ENCODE measurements at regions not wholly inside any gene's neighbourhood (a gene's known extent, or its start where the extent isn't known, plus 50 kb on each side); places are given as distances from the start of the nearest gene placed in this dataset.

DNA sequence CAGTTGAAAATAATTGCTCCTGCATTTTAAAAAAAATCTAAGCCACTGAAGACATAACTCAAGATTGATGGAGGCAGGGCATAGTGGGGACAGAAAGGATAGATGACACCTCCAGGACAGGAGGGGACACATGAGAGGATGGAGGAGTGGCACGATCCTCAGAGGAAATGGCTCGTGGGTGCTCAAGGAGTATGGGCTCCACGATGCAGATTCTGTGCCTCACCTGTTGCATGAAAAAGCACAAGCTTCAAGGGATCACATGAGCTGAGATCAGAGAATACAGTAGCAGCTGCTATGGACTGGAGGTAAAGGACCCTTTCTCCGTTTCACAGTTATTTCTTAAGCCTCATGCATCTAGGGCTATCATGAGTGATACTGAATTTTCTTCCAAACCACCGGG is 69.7 kb upstream of the KL start:
- no peak for DNase-seq (ENCODE audit: low spot score)
- Mint-ChIP-seq H3K27ac (ENCODE audit: unreplicated experiment) (no peak overlapping the region), H3K36me3 (ENCODE audit: low read depth) (peaks cover 8% of the 10 kb centered on the region), H3K9me3 (ENCODE audit: low read depth) (peaks cover 14% of the 10 kb centered on the region), H3K4me1 (ENCODE audit: low read depth) (peaks cover under 1% of the 10 kb centered on the region), H3K4me3 (ENCODE audit: unreplicated experiment) (no peak overlapping the region), H3K27me3 (ENCODE audit: low read depth) (no peaks in the 10 kb centered on the region)
- TF ChIP-seq, protein P1, sequence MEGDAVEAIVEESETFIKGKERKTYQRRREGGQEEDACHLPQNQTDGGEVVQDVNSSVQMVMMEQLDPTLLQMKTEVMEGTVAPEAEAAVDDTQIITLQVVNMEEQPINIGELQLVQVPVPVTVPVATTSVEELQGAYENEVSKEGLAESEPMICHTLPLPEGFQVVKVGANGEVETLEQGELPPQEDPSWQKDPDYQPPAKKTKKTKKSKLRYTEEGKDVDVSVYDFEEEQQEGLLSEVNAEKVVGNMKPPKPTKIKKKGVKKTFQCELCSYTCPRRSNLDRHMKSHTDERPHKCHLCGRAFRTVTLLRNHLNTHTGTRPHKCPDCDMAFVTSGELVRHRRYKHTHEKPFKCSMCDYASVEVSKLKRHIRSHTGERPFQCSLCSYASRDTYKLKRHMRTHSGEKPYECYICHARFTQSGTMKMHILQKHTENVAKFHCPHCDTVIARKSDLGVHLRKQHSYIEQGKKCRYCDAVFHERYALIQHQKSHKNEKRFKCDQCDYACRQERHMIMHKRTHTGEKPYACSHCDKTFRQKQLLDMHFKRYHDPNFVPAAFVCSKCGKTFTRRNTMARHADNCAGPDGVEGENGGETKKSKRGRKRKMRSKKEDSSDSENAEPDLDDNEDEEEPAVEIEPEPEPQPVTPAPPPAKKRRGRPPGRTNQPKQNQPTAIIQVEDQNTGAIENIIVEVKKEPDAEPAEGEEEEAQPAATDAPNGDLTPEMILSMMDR (IDR thresholded peaks at IDR 0.05), result no peak

DNA sequence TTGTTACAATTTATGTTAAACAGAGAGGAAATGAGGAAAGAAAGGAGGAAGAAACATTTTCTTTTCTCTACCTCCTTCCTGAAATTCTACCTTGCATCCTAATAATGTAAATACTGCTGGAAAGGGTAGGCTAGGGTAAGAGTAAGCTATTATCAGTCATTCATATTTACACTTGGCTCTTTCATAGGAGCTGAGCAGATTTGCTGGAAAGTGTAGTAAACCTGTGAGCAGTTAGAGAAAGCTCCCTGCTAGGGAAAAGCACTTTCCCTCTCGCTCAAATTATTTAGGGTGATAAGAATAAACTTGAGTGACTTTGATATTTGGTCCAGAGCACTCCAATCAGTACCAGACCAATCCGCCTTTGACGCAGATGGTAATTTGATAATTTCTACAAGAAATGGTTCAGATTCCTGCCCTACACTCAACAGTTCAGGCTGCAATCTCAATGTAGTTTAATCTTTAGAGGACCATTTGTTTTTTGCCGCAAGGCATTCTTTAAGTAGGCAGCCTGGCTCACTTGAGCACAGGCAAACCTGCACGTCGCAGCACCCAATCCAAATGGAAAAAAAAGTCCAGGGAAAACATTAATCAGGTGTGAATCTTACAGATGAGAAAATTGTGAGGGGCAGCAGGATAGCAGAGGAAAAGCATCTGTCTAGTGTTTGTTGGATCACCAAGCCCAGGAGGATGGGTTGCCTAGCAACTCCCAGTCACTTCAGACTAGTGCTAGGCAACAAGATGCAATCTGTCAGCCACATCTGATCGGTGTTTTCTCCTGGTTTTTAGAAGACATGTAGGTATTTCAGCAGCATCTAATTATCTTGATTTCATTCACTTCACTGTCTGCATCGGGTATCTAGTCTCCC is 68.6 kb upstream of the KL start:
- Mint-ChIP-seq H3K4me1 (ENCODE audit: low read depth) (no peaks in the 10 kb centered on the region), H3K4me3 (ENCODE audit: unreplicated experiment) (no peak overlapping the region), H3K36me3 (ENCODE audit: low read depth) (peaks cover 8% of the 10 kb centered on the region), H3K9me3 (ENCODE audit: low read depth) (peaks cover 14% of the 10 kb centered on the region), H3K27ac (ENCODE audit: unreplicated experiment) (no peak overlapping the region), H3K27me3 (ENCODE audit: low read depth) (no peaks in the 10 kb centered on the region)
- TF ChIP-seq, protein P1 (IDR thresholded peaks at IDR 0.05), result no peak
- no peak for DNase-seq (ENCODE audit: low spot score)

DNA sequence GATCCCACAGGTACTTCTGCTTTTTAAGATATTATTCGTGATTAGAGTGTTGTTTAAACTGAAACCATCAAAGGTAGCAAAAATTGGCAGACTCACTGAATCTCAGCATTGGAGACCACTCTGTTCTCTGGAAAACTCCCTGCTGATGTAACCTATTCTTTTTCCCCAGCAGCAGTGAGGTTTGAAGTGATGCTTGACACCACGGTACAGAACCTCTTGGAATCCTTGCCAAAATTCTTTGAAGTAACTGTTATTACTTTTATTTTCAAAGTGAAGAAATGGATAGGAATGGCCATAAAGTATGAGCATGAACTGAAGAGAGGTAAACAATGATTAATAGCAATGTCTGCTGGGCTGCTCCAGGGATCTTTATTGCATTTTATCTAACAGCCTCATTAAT is 66.4 kb upstream of the KL start:
- Mint-ChIP-seq H3K27ac (ENCODE audit: unreplicated experiment) (no peak overlapping the region), H3K9me3 (ENCODE audit: low read depth) (peaks cover 14% of the 10 kb centered on the region), H3K36me3 (ENCODE audit: low read depth) (peaks cover 8% of the 10 kb centered on the region), H3K4me1 (ENCODE audit: low read depth) (no peaks in the 10 kb centered on the region), H3K27me3 (ENCODE audit: low read depth) (no peaks in the 10 kb centered on the region), H3K4me3 (ENCODE audit: unreplicated experiment) (no peak overlapping the region)
- TF ChIP-seq, protein P1 (IDR thresholded peaks at IDR 0.05), result no peak
- DNase-seq (ENCODE audit: low spot score), result no peak

DNA sequence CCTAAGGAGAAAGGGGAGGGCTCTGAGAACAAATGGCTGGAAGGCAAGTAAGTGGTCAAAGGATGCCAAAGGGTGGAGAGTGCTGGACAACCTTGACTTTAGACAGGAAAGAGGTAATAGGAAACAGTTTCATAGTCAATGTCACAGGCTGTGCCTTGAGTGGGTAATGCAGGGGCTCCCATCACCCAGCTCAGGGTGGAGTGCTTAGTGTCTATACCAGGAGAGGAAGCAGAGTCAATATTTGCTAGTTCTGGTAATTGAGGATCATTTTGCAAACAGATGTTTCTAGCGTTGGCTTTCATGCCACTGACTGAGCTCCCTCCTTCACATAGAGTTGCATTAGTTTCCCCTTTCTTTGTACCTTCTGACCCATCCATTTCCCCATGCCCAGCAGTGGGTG is 64.6 kb upstream of the KL start:
- no peak for DNase-seq (ENCODE audit: low spot score)
- TF ChIP-seq, protein P1 (IDR thresholded peaks at IDR 0.05), result no peak

DNA sequence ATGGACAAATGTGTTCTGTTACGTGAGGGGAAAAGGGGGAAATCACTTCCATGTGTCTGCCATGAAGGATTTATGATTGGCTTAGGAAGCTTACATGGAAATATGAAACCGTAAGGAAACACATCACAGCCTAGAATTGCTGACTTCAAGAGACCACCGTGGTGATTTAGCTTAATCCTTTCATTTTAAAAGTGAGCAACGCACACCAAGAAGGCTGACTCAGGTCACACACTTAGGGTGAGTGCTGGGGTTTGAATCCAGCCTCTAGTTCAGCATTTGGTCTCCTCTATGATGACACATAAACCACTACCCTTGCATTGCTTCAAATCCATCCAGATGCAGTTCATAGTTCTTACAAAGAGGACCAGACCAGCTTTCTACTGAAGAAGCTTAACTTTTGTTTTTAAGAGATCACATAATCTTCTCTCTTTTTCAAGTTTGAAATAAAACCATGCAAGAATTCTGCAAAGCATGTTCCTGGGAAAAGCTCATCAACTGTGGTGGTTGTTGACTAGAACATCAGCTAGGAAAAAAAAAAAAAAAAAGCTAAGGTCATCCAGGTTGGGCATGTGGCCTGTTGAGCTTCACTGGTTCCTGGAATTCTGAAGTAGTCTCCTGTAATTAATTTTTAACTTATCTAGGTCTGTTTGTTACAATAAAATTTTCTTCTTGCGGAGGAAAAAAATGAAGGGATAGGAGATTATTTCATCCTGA is 60.2 kb upstream of the KL start:
- Mint-ChIP-seq H3K27ac (ENCODE audit: unreplicated experiment) (no peak overlapping the region), H3K9me3 (ENCODE audit: low read depth) (no peaks in the 10 kb centered on the region)

More for the DNA sequence above, 64.6 kb upstream of the KL start:
- Mint-ChIP-seq H3K27me3 (ENCODE audit: low read depth) (no peaks in the 10 kb centered on the region), H3K9me3 (ENCODE audit: low read depth) (no peaks in the 10 kb centered on the region), H3K27ac (ENCODE audit: unreplicated experiment) (no peak overlapping the region), H3K36me3 (ENCODE audit: low read depth) (no peaks in the 10 kb centered on the region), H3K4me1 (ENCODE audit: low read depth) (no peaks in the 10 kb centered on the region), H3K4me3 (ENCODE audit: unreplicated experiment) (no peak overlapping the region)

More for the DNA sequence above, 60.2 kb upstream of the KL start:
- Mint-ChIP-seq H3K4me1 (ENCODE audit: low read depth) (no peaks in the 10 kb centered on the region), H3K36me3 (ENCODE audit: low read depth) (peaks cover 2% of the 10 kb centered on the region), H3K4me3 (ENCODE audit: unreplicated experiment) (no peak overlapping the region), H3K27me3 (ENCODE audit: low read depth) (peaks cover 3% of the 10 kb centered on the region)
- TF ChIP-seq, protein P1 (IDR thresholded peaks at IDR 0.05), result no peak
- DNase-seq (ENCODE audit: low spot score), result no peak

Data from chondrocyte (in vitro differentiated cells).